ENCODE measurements at regions not wholly inside any gene's neighbourhood (a gene's known extent, or its start where the extent isn't known, plus 50 kb on each side); places are given as distances from the start of the nearest gene placed in this dataset.
A peak's percentile ranks its signal among the peaks of the same experiment; 100 is the strongest.

GRCh38 chr6:159520002-159520401, 173.0 kb downstream of the SOD2 start (continued):
- TF ChIP-seq RERE (CRISPR knock-in tag; IDR thresholded peaks at IDR 0.05; ENCODE audit: borderline replicate concordance) (no peak), USF1 (CRISPR knock-in tag; IDR thresholded peaks at IDR 0.05) (no peak), RCOR1 (IDR thresholded peaks at IDR 0.05; ENCODE audit: borderline replicate concordance in 1 of 2, low read depth in 2 of 2, low read length in 2 of 2) (peak in 1 of 2 experiments; percentile 56; a peak in 2 of 4 replicates), ZNF79 (CRISPR knock-in tag; IDR thresholded peaks at IDR 0.05; ENCODE audit: low read depth) (no peak), CSDE1 (IDR thresholded peaks at IDR 0.05) (no peak), HSF4 (CRISPR knock-in tag; IDR thresholded peaks at IDR 0.05; ENCODE audit: borderline replicate concordance) (no peak), HDGF (IDR thresholded peaks at IDR 0.05) (no peak), TOE1 (IDR thresholded peaks at IDR 0.05; ENCODE audit: borderline replicate concordance) (no peak), TOE1 (CRISPR knock-in tag; IDR thresholded peaks at IDR 0.05; ENCODE audit: borderline replicate concordance, low read depth) (no peak)

Measured in K562 (cell line).